Testis (tissue), 2 donors: ENCODE measurements at regions not wholly inside any gene's neighbourhood (a gene's known extent, or its start where the extent isn't known, plus 50 kb on each side); places are given as distances from the start of the nearest gene placed in this dataset.

ENCODE experiments used
- CTCF ChIP-seq, 3 experiments: fragments of 450-650 bp in 2 of 3; fragments of 200-600 bp in 1 of 3; sonication (generic) in 1 of 3; IDR thresholded peaks; one replicate each; pipeline ENCODE4 v1.5.1; 2016 to 2019; ENCODE audit warnings: antibody characterized with exemption in 3 of 3, mild to moderate bottlenecking in 2 of 3, moderate library complexity in 1 of 3
- POLR2A ChIP-seq: fragments of 450-650 bp; IDR thresholded peaks from one replicate; pipeline ENCODE4 v1.6.1; 2017; ENCODE audit warnings: antibody characterized with exemption, mild to moderate bottlenecking, moderate library complexity

GRCh38 chr4:147039976-147040575 is 94.4 kb upstream of the TTC29 start:
- no peak for TF ChIP-seq CTCF (IDR thresholded peaks at IDR 0.05)
- TF ChIP-seq POLR2A, result no peak
